ENCODE measurements at regions not wholly inside any gene's neighbourhood (a gene's known extent, or its start where the extent isn't known, plus 50 kb on each side); places are given as distances from the start of the nearest gene placed in this dataset.

DNA sequence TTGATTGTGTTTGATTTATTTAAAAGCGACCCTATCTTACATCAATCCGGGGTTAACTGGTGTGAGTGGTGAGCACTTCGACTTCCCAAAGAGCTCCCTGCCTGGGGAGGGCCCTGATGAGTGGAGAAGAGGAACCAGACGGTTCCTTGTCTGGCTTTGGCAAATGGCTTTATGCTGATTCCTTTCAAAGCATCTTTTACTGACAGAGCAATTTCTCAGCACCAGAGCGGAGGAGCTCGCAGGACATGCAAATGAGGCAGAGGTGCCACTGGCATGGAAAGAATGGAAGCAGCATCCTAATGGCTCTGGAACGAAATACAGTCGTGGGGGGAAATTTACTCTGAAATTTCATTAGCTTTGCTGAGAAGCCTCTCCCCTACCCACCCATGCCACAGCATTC lies 410.9 kb upstream of the B3GAT1 start:
- H3K4me1 ChIP-seq (replicated peaks in 1 of 2; ENCODE audit: control insufficient read depth in 2 of 2, insufficient read depth in 2 of 2, low read length in 2 of 2) = no peaks in the 10 kb centered on the region
- TF ChIP-seq CTBP1 (IDR thresholded peaks at IDR 0.05; ENCODE audit: borderline replicate concordance) = no peak
- no peak for TF ChIP-seq HSF4 (CRISPR knock-in tag; IDR thresholded peaks at IDR 0.05; ENCODE audit: borderline replicate concordance)
- no peak for TF ChIP-seq ARNT (IDR thresholded peaks at IDR 0.05)
- in situ Hi-C loops (cut with MboI) (no loop called here), intact Hi-C loops (cut with micrococcal nuclease) (no loop called here)
- CTCF ChIA-PET (ENCODE audit: low intra/inter-chr PET ratio) = no interaction called here
- no peaks in the 10 kb centered on the region for H3K9me3 ChIP-seq (replicated peaks; ENCODE audit: control insufficient read depth, insufficient read depth, low read depth, low read length)
- DNase-seq (ENCODE audit: extremely low read depth in 1 of 4, low spot score in 3 of 4) = no peak
- no peaks in the 10 kb centered on the region for H3K79me2 ChIP-seq (ENCODE audit: control insufficient read depth, insufficient read depth, low read length)
- no peaks in the 10 kb centered on the region for H3K36me3 ChIP-seq (ENCODE audit: control insufficient read depth, insufficient read depth, low read length)
- H3K4me2 ChIP-seq (ENCODE audit: insufficient read depth, low read length) = no peak overlapping the region
- ATAC-seq = no peak
- POLR2A ChIA-PET = interaction anchor here (0.6 to 0.8 kb wide), 2 partner anchors 19 to 131 kb away, joined by 3 read pairs; no protein-coding TSS in a partner anchor
- H3K9me1 ChIP-seq (ENCODE audit: control insufficient read depth, insufficient read depth, low read length) = no peaks in the 10 kb centered on the region
- WGBS (ENCODE audit: insufficient coverage, low coverage, missing lambda C conversion rate) = 0% methylated on average over 8 of the region's 8 CpGs
- H2AFZ ChIP-seq (ENCODE audit: low read depth, low read length) = no peak overlapping the region
- BruUV-seq (replicated peaks) = no TSS peak
- no peak overlapping the region for H3K4me3 ChIP-seq
- no peaks in the 10 kb centered on the region; the same call in 1 of the 2 replicates for H4K20me1 ChIP-seq (replicated peaks; ENCODE audit: control insufficient read depth, insufficient read depth, low read length)
- FAIRE-seq = no peak
- H3K9ac ChIP-seq (ENCODE audit: insufficient read depth in 1 of 2, low read depth in 2 of 2, low read length in 2 of 2) = no peak overlapping the region
- H3K27me3 ChIP-seq (ENCODE audit: control insufficient read depth in 2 of 2, insufficient read depth in 2 of 2, low read length in 2 of 2) = no peaks in the 10 kb centered on the region
- H3K27ac ChIP-seq (ENCODE audit: extremely low read depth, low read depth, low read length) = no peak overlapping the region

DNA sequence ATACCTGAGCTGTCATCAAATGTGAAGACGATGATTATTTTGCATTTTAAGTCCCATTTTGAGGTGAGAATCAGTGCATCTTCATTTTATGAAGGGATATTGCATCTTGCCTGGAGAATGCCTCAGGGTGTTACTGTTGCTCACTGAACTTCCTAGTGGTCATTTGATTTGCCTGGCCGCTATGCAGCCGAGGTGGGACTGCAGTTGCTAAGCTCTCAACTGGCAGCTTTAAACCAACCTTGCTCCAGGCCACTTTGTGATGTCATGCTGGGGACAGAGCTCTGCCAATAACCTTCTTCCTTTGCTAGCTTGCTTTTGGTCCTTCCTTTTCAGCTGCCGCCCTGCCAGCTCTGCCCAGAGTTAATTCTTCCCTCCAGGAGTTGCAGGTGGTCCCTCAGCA lies 409.4 kb upstream of the B3GAT1 start:
- ATAC-seq (no peak), FAIRE-seq (no peak), DNase-seq (ENCODE audit: extremely low read depth in 1 of 4, low spot score in 3 of 4) (no peak)
- Histone ChIP-seq H3K9ac (ENCODE audit: insufficient read depth in 1 of 2, low read depth in 2 of 2, low read length in 2 of 2) (no peak overlapping the region), H3K27me3 (ENCODE audit: control insufficient read depth in 2 of 2, insufficient read depth in 2 of 2, low read length in 2 of 2) (no peaks in the 10 kb centered on the region), H3K4me3 (no peak overlapping the region), H2AFZ (ENCODE audit: low read depth, low read length) (no peak overlapping the region), H3K9me3 (replicated peaks; ENCODE audit: control insufficient read depth, insufficient read depth, low read depth, low read length) (no peaks in the 10 kb centered on the region), H3K4me1 (replicated peaks in 1 of 2; ENCODE audit: control insufficient read depth in 2 of 2, insufficient read depth in 2 of 2, low read length in 2 of 2) (no peaks in the 10 kb centered on the region), H3K4me2 (ENCODE audit: insufficient read depth, low read length) (no peak overlapping the region), H3K9me1 (ENCODE audit: control insufficient read depth, insufficient read depth, low read length) (no peaks in the 10 kb centered on the region), H3K27ac (ENCODE audit: extremely low read depth, low read depth, low read length) (no peak overlapping the region), H3K36me3 (ENCODE audit: control insufficient read depth, insufficient read depth, low read length) (no peaks in the 10 kb centered on the region), H4K20me1 (replicated peaks; ENCODE audit: control insufficient read depth, insufficient read depth, low read length) (no peaks in the 10 kb centered on the region; the same call in 1 of the 2 replicates), H3K79me2 (ENCODE audit: control insufficient read depth, insufficient read depth, low read length) (no peaks in the 10 kb centered on the region)
- CTCF ChIA-PET (ENCODE audit: low intra/inter-chr PET ratio) = no interaction called here
- no TSS peak for BruUV-seq (replicated peaks)
- WGBS (ENCODE audit: insufficient coverage, low coverage, missing lambda C conversion rate) = 3% methylated on average over 4 of the region's 4 CpGs
- intact Hi-C loops (cut with micrococcal nuclease) (no loop called here), in situ Hi-C loops (cut with MboI) (no loop called here)
- POLR2A ChIA-PET = no interaction called here
- TF ChIP-seq SMARCA4 (IDR thresholded peaks at IDR 0.05) (no peak), ETS2 (tag; IDR thresholded peaks at IDR 0.05; ENCODE audit: borderline replicate concordance, poor library complexity, severe bottlenecking) (no peak), CCNT2 (IDR thresholded peaks at IDR 0.05; ENCODE audit: borderline replicate concordance, extremely low read depth, insufficient read length, low read depth, low read length) (no peak)
- TF ChIP-seq, protein P1, sequence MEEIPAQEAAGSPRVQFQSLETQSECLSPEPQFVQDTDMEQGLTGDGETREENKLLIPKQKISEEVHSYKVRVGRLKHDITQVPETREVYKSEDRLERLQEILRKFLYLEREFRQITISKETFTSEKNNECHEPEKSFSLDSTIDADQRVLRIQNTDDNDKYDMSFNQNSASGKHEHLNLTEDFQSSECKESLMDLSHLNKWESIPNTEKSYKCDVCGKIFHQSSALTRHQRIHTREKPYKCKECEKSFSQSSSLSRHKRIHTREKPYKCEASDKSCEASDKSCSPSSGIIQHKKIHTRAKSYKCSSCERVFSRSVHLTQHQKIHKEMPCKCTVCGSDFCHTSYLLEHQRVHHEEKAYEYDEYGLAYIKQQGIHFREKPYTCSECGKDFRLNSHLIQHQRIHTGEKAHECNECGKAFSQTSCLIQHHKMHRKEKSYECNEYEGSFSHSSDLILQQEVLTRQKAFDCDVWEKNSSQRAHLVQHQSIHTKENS (CRISPR knock-in tag; IDR thresholded peaks at IDR 0.05) = no peak
- TF ChIP-seq, protein P2, sequence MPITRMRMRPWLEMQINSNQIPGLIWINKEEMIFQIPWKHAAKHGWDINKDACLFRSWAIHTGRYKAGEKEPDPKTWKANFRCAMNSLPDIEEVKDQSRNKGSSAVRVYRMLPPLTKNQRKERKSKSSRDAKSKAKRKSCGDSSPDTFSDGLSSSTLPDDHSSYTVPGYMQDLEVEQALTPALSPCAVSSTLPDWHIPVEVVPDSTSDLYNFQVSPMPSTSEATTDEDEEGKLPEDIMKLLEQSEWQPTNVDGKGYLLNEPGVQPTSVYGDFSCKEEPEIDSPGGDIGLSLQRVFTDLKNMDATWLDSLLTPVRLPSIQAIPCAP (CRISPR knock-in tag; IDR thresholded peaks at IDR 0.05; ENCODE audit: borderline replicate concordance) = no peak
- TF ChIP-seq, protein P3, sequence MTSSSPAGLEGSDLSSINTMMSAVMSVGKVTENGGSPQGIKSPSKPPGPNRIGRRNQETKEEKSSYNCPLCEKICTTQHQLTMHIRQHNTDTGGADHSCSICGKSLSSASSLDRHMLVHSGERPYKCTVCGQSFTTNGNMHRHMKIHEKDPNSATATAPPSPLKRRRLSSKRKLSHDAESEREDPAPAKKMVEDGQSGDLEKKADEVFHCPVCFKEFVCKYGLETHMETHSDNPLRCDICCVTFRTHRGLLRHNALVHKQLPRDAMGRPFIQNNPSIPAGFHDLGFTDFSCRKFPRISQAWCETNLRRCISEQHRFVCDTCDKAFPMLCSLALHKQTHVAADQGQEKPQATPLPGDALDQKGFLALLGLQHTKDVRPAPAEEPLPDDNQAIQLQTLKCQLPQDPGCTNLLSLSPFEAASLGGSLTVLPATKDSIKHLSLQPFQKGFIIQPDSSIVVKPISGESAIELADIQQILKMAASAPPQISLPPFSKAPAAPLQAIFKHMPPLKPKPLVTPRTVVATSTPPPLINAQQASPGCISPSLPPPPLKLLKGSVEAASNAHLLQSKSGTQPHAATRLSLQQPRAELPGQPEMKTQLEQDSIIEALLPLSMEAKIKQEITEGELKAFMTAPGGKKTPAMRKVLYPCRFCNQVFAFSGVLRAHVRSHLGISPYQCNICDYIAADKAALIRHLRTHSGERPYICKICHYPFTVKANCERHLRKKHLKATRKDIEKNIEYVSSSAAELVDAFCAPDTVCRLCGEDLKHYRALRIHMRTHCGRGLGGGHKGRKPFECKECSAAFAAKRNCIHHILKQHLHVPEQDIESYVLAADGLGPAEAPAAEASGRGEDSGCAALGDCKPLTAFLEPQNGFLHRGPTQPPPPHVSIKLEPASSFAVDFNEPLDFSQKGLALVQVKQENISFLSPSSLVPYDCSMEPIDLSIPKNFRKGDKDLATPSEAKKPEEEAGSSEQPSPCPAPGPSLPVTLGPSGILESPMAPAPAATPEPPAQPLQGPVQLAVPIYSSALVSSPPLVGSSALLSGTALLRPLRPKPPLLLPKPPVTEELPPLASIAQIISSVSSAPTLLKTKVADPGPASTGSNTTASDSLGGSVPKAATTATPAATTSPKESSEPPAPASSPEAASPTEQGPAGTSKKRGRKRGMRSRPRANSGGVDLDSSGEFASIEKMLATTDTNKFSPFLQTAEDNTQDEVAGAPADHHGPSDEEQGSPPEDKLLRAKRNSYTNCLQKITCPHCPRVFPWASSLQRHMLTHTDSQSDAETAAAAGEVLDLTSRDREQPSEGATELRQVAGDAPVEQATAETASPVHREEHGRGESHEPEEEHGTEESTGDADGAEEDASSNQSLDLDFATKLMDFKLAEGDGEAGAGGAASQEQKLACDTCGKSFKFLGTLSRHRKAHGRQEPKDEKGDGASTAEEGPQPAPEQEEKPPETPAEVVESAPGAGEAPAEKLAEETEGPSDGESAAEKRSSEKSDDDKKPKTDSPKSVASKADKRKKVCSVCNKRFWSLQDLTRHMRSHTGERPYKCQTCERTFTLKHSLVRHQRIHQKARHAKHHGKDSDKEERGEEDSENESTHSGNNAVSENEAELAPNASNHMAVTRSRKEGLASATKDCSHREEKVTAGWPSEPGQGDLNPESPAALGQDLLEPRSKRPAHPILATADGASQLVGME (CRISPR knock-in tag; IDR thresholded peaks at IDR 0.05) = no peak
